HG03575 (cell line): ENCODE measurements at regions not wholly inside any gene's neighbourhood (a gene's known extent, or its start where the extent isn't known, plus 50 kb on each side); places are given as distances from the start of the nearest gene placed in this dataset.
"Not testable (repeated sequence)": the region's sequence is repeated elsewhere in the genome, so short reads cannot be mapped to it uniquely, and the experiment has no call there.

ENCODE experiments used
- ATAC-seq: cut with Tn5 transposase; IDR thresholded peaks from one replicate; pipeline ENCODE4 v1.9.1; 2021; ENCODE audit not compliant: unreplicated experiment, insufficient number of reproducible peaks, low FRiP score; ENCODE audit errors: extremely low read depth

DNA sequence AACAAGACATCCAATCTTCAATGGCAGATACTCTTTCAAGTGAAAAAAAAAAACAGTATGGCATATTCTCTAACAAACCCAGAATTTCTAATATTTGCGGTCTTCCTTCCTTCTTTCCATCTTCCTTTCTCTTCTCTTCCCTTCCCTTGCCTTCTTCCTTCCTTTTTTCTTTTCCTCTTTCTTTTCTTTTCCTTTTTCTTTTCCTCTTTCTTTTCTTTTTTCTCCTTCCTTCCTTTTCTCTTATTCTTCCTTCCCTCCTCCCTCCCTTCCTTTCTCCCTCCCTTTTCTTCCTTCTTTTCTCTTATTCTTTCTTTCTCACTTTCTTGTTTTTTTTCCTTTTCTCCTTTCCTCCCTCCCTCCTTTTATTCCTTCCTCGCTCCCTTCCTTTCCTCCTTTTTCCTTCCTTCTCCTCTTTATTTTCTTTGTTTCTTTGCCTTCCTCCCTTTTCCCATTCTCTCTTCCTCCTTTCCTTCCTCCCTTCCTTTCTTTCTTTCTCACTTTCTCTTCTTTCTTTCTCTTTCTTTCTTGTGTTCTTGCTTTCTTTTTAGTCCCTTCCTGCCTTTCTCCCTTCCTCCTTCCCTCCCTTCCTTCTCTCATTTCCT, 209.0 kb downstream of the ZNF92 start:
- ATAC-seq: not testable (repeated sequence)

DNA sequence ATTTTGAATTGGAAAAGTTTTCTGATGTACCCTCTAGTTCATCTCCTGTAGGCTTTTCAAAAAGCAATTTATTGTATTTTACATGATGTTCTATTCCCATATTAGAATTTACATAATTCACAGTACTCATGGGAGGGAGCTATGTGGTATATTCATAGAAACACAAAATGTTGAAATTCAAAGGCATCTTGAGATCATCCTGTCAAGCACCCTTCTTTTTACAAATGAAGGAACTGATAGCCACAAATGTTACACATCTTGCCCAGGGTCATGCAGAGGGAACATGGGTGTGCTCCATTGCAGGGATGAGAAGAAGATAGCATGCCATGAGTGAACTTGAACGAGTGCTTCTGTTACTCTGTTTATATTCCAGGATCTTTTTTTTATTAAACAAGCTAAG, 228.8 kb downstream of the ZNF92 start:
- not testable (repeated sequence) for ATAC-seq

DNA sequence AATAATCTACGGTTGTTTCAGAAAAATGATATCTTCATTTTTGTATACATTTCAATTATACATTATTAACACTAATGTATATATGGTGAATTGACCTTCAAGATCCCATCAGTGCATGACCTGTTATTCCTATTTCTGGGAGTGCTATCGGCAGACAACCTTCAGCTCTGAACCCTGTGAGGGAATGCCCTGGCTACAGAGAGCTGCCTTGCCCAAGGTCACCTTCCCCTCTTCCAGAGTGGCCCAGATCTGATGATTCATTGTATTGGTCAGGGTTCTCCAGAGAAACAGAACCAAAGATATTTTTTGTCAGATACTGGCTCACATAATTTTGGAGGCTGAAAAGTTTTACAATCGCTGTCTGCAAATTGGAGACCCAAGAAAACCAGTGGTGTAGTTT, 235.5 kb downstream of the ZNF92 start:
- ATAC-seq: no peak

DNA sequence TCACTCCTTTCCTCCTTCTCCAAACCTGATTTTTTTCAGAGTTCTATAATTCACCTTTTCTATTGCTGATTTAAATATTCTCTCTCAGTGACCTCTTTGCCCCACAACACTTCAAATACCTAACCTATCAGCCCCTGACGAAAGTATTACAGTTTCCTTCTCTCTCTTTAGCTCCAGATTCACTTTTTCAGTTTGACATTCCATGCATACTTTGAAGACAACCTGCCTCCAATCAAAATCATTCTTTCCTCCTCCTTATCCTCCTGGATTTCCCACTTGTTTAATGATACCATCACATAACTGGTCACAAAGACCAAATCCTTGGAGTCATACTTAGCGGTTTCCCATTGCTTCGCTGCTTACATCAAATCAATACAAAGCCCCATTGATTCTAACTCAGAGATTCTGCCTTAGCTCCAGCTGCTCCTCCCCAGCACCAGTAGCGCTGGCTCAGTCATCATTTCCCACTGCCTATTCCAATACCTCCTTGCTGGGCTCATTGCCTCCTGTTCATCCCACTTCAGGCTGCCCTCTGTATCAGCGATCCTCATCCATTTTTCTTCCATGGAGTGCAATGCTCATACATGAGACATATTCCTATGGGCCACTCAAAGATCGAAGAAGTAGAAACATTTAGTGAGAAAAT, 240.1 kb downstream of the ZNF92 start:
- ATAC-seq: not testable (repeated sequence)

DNA sequence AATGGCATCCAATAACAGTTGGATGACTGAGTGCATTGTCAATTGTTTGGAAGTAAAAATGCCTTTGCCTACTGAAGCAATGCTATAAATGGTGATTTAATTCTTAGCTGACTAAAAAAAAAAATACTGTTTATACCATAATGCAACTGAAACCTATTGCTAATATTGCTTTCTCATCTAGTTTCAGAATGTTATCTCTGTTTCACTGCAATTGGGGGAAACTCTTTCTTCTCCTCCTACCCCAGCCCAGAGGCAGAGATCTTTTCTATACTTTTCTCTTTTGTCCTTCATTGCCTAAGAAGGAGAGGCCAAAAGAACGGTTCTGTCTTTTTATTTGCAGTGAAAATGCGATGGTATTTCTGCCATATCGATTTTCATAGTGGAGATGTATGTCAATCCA, 242.5 kb downstream of the ZNF92 start:
- ATAC-seq: not testable (repeated sequence)

DNA sequence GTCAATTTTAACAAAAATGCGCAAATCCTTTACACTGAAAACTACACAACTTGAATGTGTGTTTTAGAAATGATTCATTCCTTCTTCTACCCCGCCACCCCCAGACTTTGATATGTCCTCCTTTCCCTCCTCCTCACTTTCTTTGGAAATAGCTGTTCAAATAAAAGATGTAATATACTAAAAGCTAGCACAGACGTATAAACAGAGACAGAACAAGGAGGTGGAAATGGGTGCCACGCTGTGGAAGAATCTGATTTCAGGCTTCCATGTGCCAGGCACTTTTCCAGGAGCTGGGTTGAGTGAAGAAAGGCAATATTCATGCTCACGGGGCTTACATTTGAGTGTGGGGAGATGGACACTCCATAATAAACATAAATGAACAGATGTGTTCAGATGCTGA, 246.6 kb downstream of the ZNF92 start:
- not testable (repeated sequence) for ATAC-seq

DNA sequence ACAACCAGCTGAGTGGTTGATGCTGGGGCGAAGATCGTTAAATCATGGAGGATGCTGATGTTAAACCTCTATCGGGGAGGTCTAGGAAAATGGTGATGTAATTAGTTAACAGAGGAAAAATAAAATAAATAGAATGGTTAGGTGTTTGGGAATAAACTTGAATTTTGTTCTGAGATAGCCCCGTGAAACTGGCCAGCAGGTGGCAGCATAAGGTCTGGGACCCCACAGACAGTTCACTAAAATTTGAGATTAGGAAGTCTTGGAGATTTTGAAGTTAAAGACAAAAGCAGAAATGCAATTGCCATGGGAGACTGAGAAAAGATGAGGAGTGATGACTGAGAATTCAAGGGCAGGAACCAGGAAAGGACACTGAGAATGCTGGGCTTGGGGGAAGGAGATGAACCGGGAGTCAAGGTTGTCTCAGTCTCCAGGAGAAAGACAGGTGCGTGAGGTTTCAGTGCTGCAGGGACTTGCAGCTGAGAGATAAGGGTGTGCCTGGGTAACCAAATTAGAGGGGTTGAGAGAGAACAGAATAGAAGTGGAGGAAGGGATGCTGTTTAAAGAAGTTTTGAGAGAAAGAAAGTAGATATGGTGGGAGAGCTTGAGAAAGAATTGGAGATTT, 248.0 kb downstream of the ZNF92 start:
- ATAC-seq: peak; percentile 58

DNA sequence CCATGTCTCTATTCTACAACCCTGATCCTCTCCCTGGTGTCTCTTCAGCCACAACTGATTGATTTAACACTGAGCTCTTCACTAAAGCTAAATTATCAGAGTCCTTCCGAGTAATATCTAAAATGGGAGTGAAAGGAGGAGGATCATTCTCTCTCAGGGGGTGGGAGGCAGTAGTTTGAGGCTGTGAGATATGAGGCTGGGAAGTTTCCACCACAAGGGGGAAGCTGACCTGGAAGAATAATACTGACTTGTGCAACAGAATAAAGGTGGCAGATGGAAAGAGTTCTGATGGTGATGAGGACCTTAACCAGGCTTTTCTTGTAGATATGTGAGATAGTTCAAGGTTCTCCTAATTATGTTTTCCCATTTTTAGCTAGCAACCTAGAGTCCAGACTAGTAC, 241.6 kb upstream of the VKORC1L1 start:
- not testable (repeated sequence) for ATAC-seq

DNA sequence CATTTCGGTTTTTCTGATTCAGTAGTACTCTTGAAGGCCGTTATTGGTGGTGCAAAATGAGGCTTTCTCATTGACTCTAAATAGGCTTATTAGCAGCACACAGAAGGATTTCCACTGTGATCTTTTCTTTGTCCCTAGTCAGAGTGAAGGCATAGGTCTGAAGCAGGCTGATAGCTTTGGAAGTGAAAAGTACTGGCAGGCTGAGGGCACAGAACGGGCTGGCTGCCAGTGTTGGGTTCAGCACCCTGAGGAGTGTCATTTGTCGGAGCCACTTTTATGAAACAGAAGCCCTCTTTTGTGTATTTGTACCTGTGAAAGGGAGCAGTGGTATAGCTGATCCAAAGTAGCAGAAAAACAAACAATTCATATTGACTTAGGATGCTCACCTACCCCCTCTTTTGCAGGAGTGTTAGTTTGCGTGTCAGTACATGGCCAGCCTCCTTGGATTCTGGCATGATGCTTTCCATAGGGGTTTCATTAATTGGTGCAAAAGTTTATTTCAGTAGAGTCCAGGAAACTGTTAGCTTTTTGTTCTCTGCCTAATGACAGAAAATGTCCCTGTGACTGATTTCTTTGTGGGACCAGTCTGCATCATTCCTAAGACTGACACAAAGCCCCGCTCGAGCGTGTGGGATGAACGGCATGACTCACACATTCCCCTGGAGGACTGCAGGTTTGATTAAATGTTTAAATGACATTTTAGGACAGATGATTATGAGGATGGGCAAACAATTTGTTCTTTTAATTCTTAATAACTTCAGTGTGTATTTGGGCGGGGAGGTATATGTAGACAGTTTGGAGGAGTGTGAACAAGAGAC, 239.1 kb upstream of the VKORC1L1 start:
- not testable (repeated sequence) for ATAC-seq

DNA sequence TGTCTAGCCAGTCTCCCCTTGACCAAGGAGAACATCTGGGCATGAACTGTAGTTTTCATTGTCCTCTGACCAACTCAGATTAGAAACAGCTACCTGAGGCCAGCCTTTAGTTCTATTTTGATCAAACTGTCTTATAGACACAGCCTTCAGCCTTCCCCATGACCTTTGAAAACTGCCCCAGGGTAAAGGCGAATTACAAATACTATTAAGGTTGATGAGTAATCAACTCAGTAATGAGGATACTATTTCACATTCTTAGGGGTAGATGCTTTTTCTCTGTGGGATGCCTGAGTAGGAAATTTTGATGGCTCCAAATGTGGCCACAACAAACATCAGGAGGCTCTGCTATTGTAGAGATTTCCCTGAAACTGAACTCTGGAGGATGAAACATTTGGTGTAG, 234.0 kb upstream of the VKORC1L1 start:
- not testable (repeated sequence) for ATAC-seq

DNA sequence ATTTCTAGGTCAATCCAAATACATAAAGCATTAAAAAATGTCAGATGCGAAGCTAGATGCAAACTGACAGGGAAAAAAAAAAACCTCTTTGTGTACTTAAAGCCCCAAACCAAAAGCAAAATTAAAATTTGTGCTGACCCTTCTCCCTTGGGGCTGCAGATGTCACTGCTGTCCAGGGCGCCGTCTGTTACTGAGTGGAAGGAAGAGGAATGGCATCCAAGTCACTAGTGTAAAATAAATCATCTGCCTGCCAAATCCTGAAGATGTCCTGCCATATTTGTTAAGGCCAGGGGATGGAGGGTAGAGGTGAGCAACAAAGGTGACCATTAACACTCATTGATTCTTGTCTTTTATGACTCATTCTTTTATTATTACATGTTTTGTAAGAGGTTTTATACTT, 233.2 kb upstream of the VKORC1L1 start:
- ATAC-seq: not testable (repeated sequence)

DNA sequence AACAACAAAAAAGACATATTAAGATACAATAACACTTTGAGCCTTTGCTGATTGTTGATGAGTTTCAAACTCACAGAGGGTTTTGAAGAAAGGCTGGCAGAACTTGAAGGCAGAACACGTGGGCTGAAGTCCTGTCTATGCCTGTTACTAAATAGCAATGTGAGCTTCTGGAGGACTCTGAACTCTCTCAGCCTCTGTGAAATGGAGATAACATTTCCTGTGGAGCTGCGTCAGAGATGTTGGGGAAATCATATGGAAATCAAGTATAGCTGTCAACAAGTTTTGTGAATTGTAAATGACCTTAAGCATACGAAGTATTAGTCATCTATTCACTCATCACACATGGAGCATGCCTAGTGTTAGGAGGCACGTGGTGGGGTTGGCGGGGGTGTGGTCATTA, 229.4 kb upstream of the VKORC1L1 start:
- ATAC-seq: not testable (repeated sequence)

DNA sequence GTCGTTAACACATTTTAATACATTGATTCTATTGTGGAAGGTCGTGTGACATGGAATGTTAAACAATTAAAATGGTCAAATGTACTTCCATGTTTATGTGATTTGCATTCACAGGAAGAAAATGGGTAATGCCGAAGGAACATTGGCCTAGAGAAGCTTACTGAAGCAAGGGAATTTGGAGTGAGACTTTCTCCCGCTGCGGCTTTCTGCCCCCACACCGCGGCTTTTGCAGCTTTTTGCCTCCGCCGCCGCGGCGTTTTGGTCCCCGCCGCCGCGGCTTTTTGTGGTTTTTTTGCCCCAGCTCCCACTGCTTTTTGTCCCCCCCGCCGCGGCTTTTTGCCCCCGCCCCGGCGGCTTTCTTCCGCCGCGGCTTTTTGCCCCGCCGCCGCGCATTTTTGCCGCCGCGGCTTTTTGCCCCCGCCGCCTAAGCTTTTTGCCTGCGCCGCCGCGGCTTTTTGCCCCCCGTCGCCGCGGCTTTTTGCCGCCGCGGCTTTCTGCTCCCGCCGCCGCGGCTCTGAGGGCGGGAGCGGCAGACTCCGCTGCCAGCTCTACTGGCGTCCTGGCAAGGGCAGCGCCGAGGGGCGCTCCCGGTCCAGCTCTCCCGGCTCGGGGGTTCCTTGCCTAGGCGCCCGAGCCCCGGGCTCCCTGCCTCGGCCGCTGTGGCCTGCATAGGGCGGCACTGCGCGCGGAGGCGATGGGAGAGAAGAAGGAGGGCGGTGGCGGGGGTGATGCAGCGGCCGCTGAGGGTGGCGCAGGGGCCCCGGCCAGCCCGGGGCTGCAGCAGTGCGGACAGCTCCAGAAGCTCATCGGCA, 225.5 kb upstream of the VKORC1L1 start:
- ATAC-seq: not testable (repeated sequence)

DNA sequence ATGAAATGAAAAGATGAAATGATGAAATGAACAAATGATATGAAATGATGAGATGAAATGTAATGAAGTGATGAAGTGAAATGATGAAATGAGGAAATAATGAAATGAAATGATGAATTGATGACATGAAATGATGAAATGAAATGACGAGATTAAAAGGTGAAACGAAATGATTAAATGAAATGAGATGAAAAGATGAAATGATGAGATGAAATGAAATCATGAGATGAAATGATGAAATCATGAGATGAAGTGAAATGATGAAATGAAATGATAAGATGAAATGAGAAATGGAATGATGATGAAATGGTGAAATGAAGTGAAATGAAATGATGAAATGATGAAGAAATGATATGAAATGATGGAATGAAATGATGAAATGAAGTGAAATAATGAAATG, 221.7 kb upstream of the VKORC1L1 start:
- ATAC-seq: not testable (repeated sequence)

DNA sequence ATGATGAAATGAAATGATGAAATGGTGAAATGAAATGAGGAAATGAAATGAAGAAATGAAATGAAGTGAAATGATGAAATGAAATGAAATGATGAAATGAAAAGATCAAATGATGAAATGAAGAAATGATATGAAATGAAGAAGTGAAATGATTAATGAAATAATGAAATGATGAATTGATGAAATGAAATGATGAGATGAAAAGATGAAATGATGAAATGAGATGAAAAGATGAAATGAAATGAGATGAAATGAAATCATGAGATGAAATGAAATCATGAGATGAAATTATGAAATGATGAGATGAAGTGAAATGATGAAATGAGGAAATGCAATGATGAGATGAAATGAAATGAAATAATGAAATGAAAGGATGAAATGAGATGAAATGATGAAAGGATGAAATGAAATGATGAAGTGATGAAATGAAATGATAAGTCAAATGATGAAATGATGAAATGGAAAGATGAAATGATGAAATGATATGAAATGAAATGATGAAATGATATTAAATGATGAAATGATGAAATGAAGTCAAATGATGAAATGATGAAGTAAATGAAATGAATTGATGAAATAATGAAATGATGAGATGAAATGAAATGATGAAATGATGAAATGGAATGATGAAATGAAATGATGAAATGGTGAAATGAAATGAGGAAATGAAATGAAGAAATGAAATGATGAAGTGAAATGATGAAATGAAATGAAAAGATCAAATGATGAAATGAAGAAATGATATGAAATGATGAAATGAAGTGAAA, 220.9 kb upstream of the VKORC1L1 start:
- ATAC-seq: not testable (repeated sequence)

DNA sequence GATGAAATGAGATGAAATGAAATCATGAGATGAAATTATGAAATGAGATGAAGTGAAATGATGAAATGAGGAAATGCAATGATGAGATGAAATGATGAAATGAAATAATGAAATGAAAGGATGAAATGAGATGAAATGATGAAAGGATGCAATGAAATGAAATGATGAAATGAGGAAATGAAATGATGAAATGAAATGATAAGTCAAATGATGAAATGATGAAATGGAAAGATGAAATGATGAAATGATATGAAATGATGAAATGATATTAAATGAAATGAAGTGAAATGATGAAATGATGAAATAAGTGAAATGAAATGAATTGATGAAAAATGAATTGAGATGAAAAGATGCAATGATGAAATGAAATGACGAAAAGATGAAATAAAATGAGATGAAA, 220.2 kb upstream of the VKORC1L1 start:
- not testable (repeated sequence) for ATAC-seq

DNA sequence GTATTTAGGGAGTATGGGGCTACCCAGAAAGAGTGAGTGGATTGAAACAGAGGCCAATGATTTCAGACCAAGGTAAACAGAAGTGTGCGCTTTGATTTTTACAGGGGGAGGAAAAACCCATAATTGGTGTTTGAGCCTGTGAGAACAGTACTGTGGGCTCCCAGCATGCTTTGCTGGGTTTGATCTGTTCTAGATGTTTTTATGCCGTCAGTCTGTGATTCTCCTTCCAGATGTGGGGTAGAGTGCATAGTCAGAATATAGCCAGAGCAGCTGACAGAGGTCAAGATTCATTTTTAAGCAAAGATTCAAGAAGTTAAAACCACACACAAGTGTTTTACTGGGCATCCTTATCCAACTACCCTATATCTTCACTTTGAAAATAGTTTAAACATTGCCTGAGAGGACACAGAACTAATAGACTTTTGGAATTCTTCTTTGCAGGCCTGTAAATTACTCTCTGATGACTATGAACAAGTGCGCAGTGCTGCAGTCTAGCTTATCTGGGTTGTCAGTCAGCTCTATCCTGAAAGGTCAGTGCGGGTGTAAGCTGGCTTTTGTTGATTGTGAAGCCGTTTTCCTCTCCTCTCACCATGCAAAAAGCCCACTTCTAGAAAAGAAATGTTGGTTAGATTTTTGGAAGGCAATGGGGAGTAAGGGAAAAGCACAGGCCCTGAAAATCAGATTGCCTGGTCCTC, 216.2 kb upstream of the VKORC1L1 start:
- ATAC-seq: not testable (repeated sequence)

DNA sequence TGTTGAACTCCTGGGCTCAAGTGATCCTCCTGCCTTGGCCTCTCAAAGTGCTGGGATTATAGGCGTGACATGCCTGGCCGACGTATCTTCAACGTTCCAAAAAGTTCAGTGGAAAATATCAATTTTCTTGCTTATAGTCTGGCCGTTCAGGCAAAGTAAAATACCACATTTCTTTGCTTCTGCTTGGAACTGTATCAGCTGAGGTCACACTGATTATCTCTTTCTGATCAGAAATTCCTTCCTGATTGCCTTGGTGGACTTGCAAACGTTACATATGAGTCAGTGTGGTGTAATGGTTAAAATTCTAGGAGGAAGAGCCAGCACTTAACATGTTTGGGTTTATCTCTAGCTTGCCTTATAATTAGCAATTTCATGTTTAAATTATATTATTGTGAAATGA, 189.5 kb upstream of the VKORC1L1 start:
- ATAC-seq: not testable (repeated sequence)
